HepG2 (cell line): ENCODE measurements at regions not wholly inside any gene's neighbourhood (a gene's known extent, or its start where the extent isn't known, plus 50 kb on each side); places are given as distances from the start of the nearest gene placed in this dataset.

ENCODE experiments used
- AKNA ChIP-seq: sonication (generic); formaldehyde crosslinking; IDR thresholded peaks from 2 replicates; pipeline ENCODE4 v1.4.0; 2020; ENCODE audit warnings: missing genetic modification reagents, borderline replicate concordance
- HDAC2 ChIP-seq: sonication (generic); formaldehyde crosslinking; IDR thresholded peaks from 2 replicates; pipeline ENCODE4 v1.4.0; 2020; ENCODE audit warnings: missing genetic modification reagents
- HOMEZ ChIP-seq: IDR thresholded peaks from 2 replicates; pipeline ENCODE4 v1.6.1; 2016; ENCODE audit warnings: low read depth
- HOXA3 ChIP-seq: sonication (generic); formaldehyde crosslinking; IDR thresholded peaks from 2 replicates; pipeline ENCODE4 v1.5.0; 2020; ENCODE audit warnings: missing genetic modification reagents
- ONECUT2 ChIP-seq: sonication (generic); formaldehyde crosslinking; IDR thresholded peaks from 2 replicates; pipeline ENCODE4 v1.4.0; 2020; ENCODE audit warnings: missing genetic modification reagents
- PAXIP1 ChIP-seq: sonication (generic); formaldehyde crosslinking; conservative IDR thresholded peaks from 2 replicates; pipeline ENCODE4 v1.4.0; 2020; ENCODE audit warnings: mild to moderate bottlenecking, missing genetic modification reagents, moderate library complexity
- RXRA ChIP-seq: sonication (generic); formaldehyde crosslinking; IDR thresholded peaks from 2 replicates; pipeline ENCODE4 v1.5.1; 2020; ENCODE audit warnings: missing genetic modification reagents
- SCMH1 ChIP-seq: sonication (generic); formaldehyde crosslinking; IDR thresholded peaks from 2 replicates; pipeline ENCODE4 v1.9.0; 2021; ENCODE audit warnings: missing genetic modification reagents, mild to moderate bottlenecking, borderline replicate concordance
- TBX2 ChIP-seq: sonication (generic); formaldehyde crosslinking; IDR thresholded peaks from 2 replicates; pipeline ENCODE4 v1.5.0; 2020; ENCODE audit warnings: missing genetic modification reagents, mild to moderate bottlenecking, borderline replicate concordance
- TFE3 ChIP-seq: IDR thresholded peaks from 2 replicates; pipeline ENCODE4 v1.6.1; 2016
- ZBTB26 ChIP-seq: IDR thresholded peaks from 2 replicates; pipeline ENCODE4 v1.6.1; 2016; ENCODE audit warnings: missing compliant biosample characterization, missing genetic modification reagents, borderline replicate concordance
- ZBTB34 ChIP-seq: sonication (generic); formaldehyde crosslinking; IDR thresholded peaks from 2 replicates; pipeline ENCODE4 v1.8.0; 2022; ENCODE audit warnings: mild to moderate bottlenecking, missing genetic modification reagents
- ZFP36L2 ChIP-seq: sonication (generic); formaldehyde crosslinking; IDR thresholded peaks from 2 replicates; pipeline ENCODE4 v1.4.0; 2020; ENCODE audit warnings: missing genetic modification reagents
- ZFP41 ChIP-seq: sonication (generic); formaldehyde crosslinking; IDR thresholded peaks from 2 replicates; pipeline ENCODE4 v1.4.0; 2020; ENCODE audit warnings: mild to moderate bottlenecking, missing genetic modification reagents, borderline replicate concordance

- TF ChIP-seq PAXIP1 (CRISPR knock-in tag) (peak; percentile 92), ZBTB26 (CRISPR knock-in tag) (0 out of 2 replicates have a peak, but pooled peaks have one; percentile 63), AKNA (CRISPR knock-in tag) (no peak), ZBTB34 (CRISPR knock-in tag) (peak; percentile 25; the same call in 1 of the 2 replicates), HDAC2 (CRISPR knock-in tag) (peak; percentile 54), HOXA3 (peak; percentile 41; the same call in 1 of the 2 replicates), ZFP41 (no peak), RXRA (peak; percentile 55; the same call in 1 of the 2 replicates), HOMEZ (CRISPR knock-in tag) (0 out of 2 replicates have a peak, but pooled peaks have one; percentile 12), TFE3 (CRISPR knock-in tag) (no peak), SCMH1 (CRISPR knock-in tag) (no peak), TBX2 (CRISPR knock-in tag) (peak; percentile 85), ONECUT2 (CRISPR knock-in tag) (0 out of 2 replicates have a peak, but pooled peaks have one; percentile 49), ZFP36L2 (no peak)
Measured at GRCh38 chrX:65241059-65241721, 264.9 kb upstream of the ZC4H2 start (continued).
